Muscle of leg (tissue), 3 donors: ENCODE measurements at regions not wholly inside any gene's neighbourhood (a gene's known extent, or its start where the extent isn't known, plus 50 kb on each side); places are given as distances from the start of the nearest gene placed in this dataset.
A peak's percentile ranks its signal among the peaks of the same experiment; 100 is the strongest.

Experiments
- DNase-seq: peaks from one replicate; pipeline ENCODE4 v3.0.0; 2013
- H3K27ac ChIP-seq: one replicate; pipeline ENCODE4 v1.5.1; 2013; ENCODE audit warnings: mild to moderate bottlenecking, low read length, control low read depth
- H3K27me3 ChIP-seq: one replicate; pipeline ENCODE4 v1.6.1; 2013; ENCODE audit warnings: low read length; ENCODE audit not compliant: control insufficient read depth, insufficient read depth
- H3K36me3 ChIP-seq: one replicate; pipeline ENCODE4 v1.6.1; 2013; ENCODE audit warnings: low read length; ENCODE audit not compliant: control insufficient read depth, insufficient read depth
- H3K4me1 ChIP-seq: one replicate; pipeline ENCODE4 v1.6.1; 2013; ENCODE audit warnings: low read length; ENCODE audit not compliant: control insufficient read depth, insufficient read depth
- H3K4me3 ChIP-seq: one replicate; pipeline ENCODE4 v1.5.1; 2013; ENCODE audit warnings: low read length, control low read depth
- H3K9me3 ChIP-seq: replicated peaks from 2 replicates; pipeline ENCODE4 v1.6.1; 2013; ENCODE audit warnings: low read depth, low read length; ENCODE audit not compliant: control insufficient read depth
- WGBS: methylation state at CpG from one replicate; pipeline ENCODE4 v1.1.5; 2013; ENCODE audit warnings: missing lambda C conversion rate; ENCODE audit not compliant: insufficient coverage; 5-methylcytosine and 5-hydroxymethylcytosine counted together

DNA sequence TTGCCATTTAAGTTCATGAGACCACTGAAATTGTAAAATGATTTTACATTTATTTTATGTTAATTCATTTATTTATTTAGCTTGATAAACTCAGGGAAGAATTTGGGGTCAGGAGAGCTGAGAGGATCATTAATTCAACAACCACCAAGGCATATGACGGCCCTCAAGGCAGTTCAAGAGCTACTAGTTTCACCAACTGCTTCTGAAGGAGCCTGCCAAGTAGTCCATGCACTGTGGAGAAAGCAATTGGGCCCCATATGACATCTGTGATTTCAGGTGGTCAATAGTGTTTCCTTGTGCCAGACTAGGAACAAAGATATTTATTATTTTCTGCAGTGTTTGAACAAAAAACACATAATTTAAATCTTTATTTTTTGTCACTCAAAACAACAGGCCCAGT, 236.4 kb downstream of the CASP12 start:
- Histone ChIP-seq H3K4me1 (no peaks in the 10 kb centered on the region), H3K36me3 (no peaks in the 10 kb centered on the region), H3K9me3 (no peaks in the 10 kb centered on the region), H3K27ac (no peak overlapping the region), H3K4me3 (no peak overlapping the region), H3K27me3 (no peaks in the 10 kb centered on the region)
- no peak for DNase-seq
- no CpG with 5 or more reads among the region's 1 CpG for WGBS

DNA sequence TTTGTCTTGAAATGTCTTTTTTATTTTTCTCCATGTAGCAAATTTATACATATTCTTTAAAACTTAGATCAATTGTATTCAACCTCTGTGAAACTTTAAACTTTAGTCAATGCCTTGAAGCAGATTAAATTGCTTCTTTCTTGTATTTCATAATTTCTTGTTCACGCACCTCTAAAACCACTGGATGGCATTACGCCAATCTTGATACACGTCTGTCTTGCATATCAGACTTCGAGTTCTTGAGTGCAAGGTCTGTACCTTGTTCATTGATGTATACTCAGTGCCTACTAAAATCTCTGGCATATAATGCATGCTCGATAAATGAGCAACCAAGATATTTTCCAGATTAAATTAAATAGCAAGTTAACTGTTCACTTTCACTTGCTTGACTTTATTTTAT, 236.8 kb downstream of the CASP12 start:
- H3K27ac ChIP-seq = no peak overlapping the region
- no peak for DNase-seq
- H3K27me3 ChIP-seq = no peaks in the 10 kb centered on the region
- H3K9me3 ChIP-seq = no peaks in the 10 kb centered on the region
- no peak overlapping the region for H3K4me3 ChIP-seq
- H3K4me1 ChIP-seq = no peaks in the 10 kb centered on the region
- WGBS = 94% methylated on average over 4 of the region's 5 CpGs
- H3K36me3 ChIP-seq = no peaks in the 10 kb centered on the region

GRCh38 chr11:104658177-104658576, 240.1 kb downstream of the CASP12 start:
- no CpG with 5 or more reads among the region's 3 CpGs for WGBS

GRCh38 chr11:104657083-104657482, 241.2 kb downstream of the CASP12 start:
- Histone ChIP-seq H3K9me3 (no peaks in the 10 kb centered on the region), H3K27ac (no peak overlapping the region), H3K4me3 (no peak overlapping the region), H3K36me3 (no peaks in the 10 kb centered on the region), H3K4me1 (no peaks in the 10 kb centered on the region), H3K27me3 (no peaks in the 10 kb centered on the region)
- DNase-seq = no peak
- no CpG with 5 or more reads among the region's 2 CpGs for WGBS

More at GRCh38 chr11:104658177-104658576, 240.1 kb downstream of the CASP12 start:
- DNase-seq = no peak
- Histone ChIP-seq H3K27ac (no peak overlapping the region), H3K4me3 (no peak overlapping the region), H3K9me3 (no peaks in the 10 kb centered on the region), H3K27me3 (no peaks in the 10 kb centered on the region), H3K4me1 (no peaks in the 10 kb centered on the region), H3K36me3 (no peaks in the 10 kb centered on the region)

GRCh38 chr11:104655066-104655465, 243.2 kb downstream of the CASP12 start:
- no peaks in the 10 kb centered on the region for H3K27me3 ChIP-seq

DNA sequence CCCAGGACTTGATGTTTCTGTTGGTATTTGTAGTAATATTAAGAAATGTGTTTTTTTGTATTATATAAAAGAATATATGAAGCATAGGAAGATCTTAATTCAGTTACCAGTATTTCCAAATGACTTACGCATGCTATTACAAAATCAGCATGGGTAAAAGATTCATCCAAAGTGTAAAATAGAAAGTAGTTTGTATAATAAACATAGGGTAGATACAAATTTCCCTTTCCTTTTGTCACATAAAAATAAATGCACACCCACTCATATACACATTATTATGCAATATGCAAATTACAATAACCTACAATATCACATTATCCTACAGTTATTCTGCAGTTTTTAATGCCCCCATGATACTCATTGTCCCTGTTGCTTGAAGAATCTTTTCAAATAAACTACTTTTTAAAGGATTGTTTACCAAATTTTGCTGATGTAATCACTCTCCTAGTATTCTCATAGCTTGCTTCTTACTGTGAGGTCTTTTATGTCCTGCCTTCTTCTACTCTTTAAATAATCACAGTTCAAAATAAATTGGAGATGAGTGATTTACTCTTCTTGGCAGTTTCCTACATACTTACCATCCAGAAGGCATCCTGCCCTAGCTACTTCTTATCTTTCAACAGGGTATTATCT, 244.0 kb downstream of the CASP12 start:
- peaks cover 5% of the 10 kb centered on the region for H3K9me3 ChIP-seq
- H3K27ac ChIP-seq = no peak overlapping the region

More at GRCh38 chr11:104655066-104655465, 243.2 kb downstream of the CASP12 start:
- DNase-seq = no peak
- Histone ChIP-seq H3K4me3 (no peak overlapping the region), H3K4me1 (no peaks in the 10 kb centered on the region), H3K9me3 (peaks cover 5% of the 10 kb centered on the region), H3K36me3 (no peaks in the 10 kb centered on the region), H3K27ac (no peak overlapping the region)

GRCh38 chr11:104653407-104653806, 244.9 kb downstream of the CASP12 start:
- DNase-seq = peak; percentile 6
- Histone ChIP-seq H3K4me3 (no peak overlapping the region), H3K9me3 (peaks cover 5% of the 10 kb centered on the region), H3K36me3 (no peaks in the 10 kb centered on the region), H3K27me3 (no peaks in the 10 kb centered on the region), H3K4me1 (no peaks in the 10 kb centered on the region), H3K27ac (no peak overlapping the region)
- WGBS = 18% methylated on average over 2 of the region's 5 CpGs

More for the DNA sequence above, 244.0 kb downstream of the CASP12 start:
- H3K4me1 ChIP-seq = no peaks in the 10 kb centered on the region
- H3K36me3 ChIP-seq = no peaks in the 10 kb centered on the region
- no peak for DNase-seq
- H3K27me3 ChIP-seq = no peaks in the 10 kb centered on the region
- no peak overlapping the region for H3K4me3 ChIP-seq
- no CpG with 5 or more reads among the region's 1 CpG for WGBS

GRCh38 chr11:104652996-104653395, 245.3 kb downstream of the CASP12 start:
- peaks cover 5% of the 10 kb centered on the region for H3K9me3 ChIP-seq
- H3K4me3 ChIP-seq = no peak overlapping the region
- DNase-seq = peak; percentile 7
- no peak overlapping the region for H3K27ac ChIP-seq
- H3K36me3 ChIP-seq = no peaks in the 10 kb centered on the region
- no CpG with 5 or more reads among the region's 4 CpGs for WGBS
- no peaks in the 10 kb centered on the region for H3K4me1 ChIP-seq
- no peaks in the 10 kb centered on the region for H3K27me3 ChIP-seq

- H3K4me1 ChIP-seq = no peaks in the 10 kb centered on the region
- H3K36me3 ChIP-seq = no peaks in the 10 kb centered on the region
- WGBS = 90% methylated on average over 2 of the region's 5 CpGs
- peak; percentile 6 for DNase-seq
- no peaks in the 10 kb centered on the region for H3K27me3 ChIP-seq
- H3K27ac ChIP-seq = no peak overlapping the region
- H3K4me3 ChIP-seq = no peak overlapping the region
- peaks cover 5% of the 10 kb centered on the region for H3K9me3 ChIP-seq
These were observed 248.0 kb downstream of the CASP12 start for GRCh38 chr11:104650234-104650633.

DNA sequence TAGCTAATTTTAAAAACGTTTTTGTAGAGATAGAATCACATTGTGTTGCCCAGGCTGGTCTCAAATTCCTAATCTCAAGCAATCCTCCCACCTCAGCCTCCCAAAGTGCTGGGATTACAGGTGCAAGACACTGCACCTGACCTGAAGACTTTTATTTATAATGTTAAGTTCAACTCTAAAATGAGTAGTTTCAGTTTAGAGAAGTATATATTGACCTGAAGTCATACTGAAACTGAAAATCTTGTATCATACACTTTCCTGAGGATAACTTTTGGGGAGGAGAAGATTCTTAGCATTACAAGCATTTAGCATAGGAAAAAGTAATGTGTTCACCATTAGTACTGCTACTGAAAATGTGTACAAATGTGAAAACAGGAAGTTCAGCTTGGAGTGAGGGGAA, 249.3 kb downstream of the CASP12 start:
- no peaks in the 10 kb centered on the region for H3K27me3 ChIP-seq
- no CpG with 5 or more reads among the region's 1 CpG for WGBS
- H3K36me3 ChIP-seq = no peaks in the 10 kb centered on the region
- H3K9me3 ChIP-seq = peaks cover 5% of the 10 kb centered on the region
- no peak overlapping the region for H3K27ac ChIP-seq
- peak; percentile 4 for DNase-seq
- H3K4me3 ChIP-seq = no peak overlapping the region
- H3K4me1 ChIP-seq = no peaks in the 10 kb centered on the region
